A673 (cell line): ENCODE measurements at regions not wholly inside any gene's neighbourhood (a gene's known extent, or its start where the extent isn't known, plus 50 kb on each side); places are given as distances from the start of the nearest gene placed in this dataset.

Source experiments
- BruUV-seq: library from RNA; stranded (reverse); fragments of 400-500 nt; replicated peaks from 2 replicates; lab custom pipeline; 2021; lab: Mats Ljungman, UMichigan
- CTCF ChIA-PET: fragments of 300-600 bp; sonication (Branson Sonifier 250); formaldehyde crosslinking; loops from one replicate; lab custom pipeline; 2022; ENCODE audit warnings: antibody characterized with exemption; lab: Charles Lee
- POLR2A ChIA-PET: fragments of 300-600 bp; sonication (Branson Sonifier 250); formaldehyde crosslinking; loops from one replicate; lab custom pipeline; 2022; ENCODE audit warnings: antibody characterized with exemption; ENCODE audit not compliant: low non-redundant PET; lab: Charles Lee
- DNase-seq: peaks from one replicate; pipeline ENCODE4 v3.0.0-alpha.2; 2015; ENCODE audit warnings: low spot score
- H3K27ac ChIP-seq: fragments of 200-600 bp; sonication (generic); 2 replicates; pipeline ENCODE4 v1.5.1; 2016; ENCODE audit warnings: mixed run types, low read depth, mild to moderate bottlenecking, mixed read lengths, antibody characterized with exemption, low read length; ENCODE audit not compliant: poor library complexity, severe bottlenecking
- H3K27me3 ChIP-seq: fragments of 200-600 bp; sonication (generic); replicated peaks from 2 replicates; pipeline ENCODE4 v1.6.1; 2017; ENCODE audit warnings: mixed run types, low read depth, mild to moderate bottlenecking, mixed read lengths, antibody characterized with exemption, low read length; ENCODE audit not compliant: insufficient read depth, poor library complexity
- H3K36me3 ChIP-seq: fragments of 200-600 bp; sonication (generic); 2 replicates; pipeline ENCODE4 v1.6.1; 2016; ENCODE audit warnings: mixed run types, mild to moderate bottlenecking, mixed read lengths, antibody characterized with exemption, low read length; ENCODE audit not compliant: insufficient read depth, poor library complexity, severe bottlenecking
- H3K4me1 ChIP-seq: fragments of 200-600 bp; sonication (generic); 2 replicates; pipeline ENCODE4 v1.6.1; 2017; ENCODE audit warnings: mixed run types, mild to moderate bottlenecking, mixed read lengths, antibody characterized with exemption, low read length; ENCODE audit not compliant: insufficient read depth, poor library complexity, severe bottlenecking
- H3K4me3 ChIP-seq: fragments of 200-600 bp; sonication (generic); 2 replicates; pipeline ENCODE4 v1.5.1; 2016; ENCODE audit warnings: low read depth, mixed run types, mild to moderate bottlenecking, mixed read lengths, low read length; ENCODE audit not compliant: poor library complexity, severe bottlenecking
- H3K9me3 ChIP-seq: fragments of 200-600 bp; sonication (generic); 2 replicates; pipeline ENCODE4 v1.6.1; 2016; ENCODE audit warnings: mixed run types, low read depth, mild to moderate bottlenecking, mixed read lengths, antibody characterized with exemption, low read length; ENCODE audit not compliant: poor library complexity, severe bottlenecking
- EZH2 ChIP-seq: fragments of 200-600 bp; sonication (generic); IDR thresholded peaks from 2 replicates; pipeline ENCODE4 v1.6.1; 2017; ENCODE audit warnings: borderline replicate concordance, low read depth, mild to moderate bottlenecking, mixed read lengths, antibody characterized with exemption, low read length; ENCODE audit not compliant: poor library complexity, severe bottlenecking
- intact Hi-C: fragments of 100-400 bp; cut with micrococcal nuclease; formaldehyde crosslinking; loops from one replicate; pipeline ENCODE4 v1.10.0; 2022; ENCODE audit not compliant: unreplicated experiment
- TF ChIP-seq, protein P1 (sequence below): fragments of 300-800, 200-600 bp; sonication (generic); conservative IDR thresholded peaks from 2 replicates; pipeline ENCODE4 v1.5.1; 2017; ENCODE audit warnings: low read depth, mild to moderate bottlenecking, antibody characterized with exemption, low read length, moderate library complexity, mixed read lengths

DNA sequence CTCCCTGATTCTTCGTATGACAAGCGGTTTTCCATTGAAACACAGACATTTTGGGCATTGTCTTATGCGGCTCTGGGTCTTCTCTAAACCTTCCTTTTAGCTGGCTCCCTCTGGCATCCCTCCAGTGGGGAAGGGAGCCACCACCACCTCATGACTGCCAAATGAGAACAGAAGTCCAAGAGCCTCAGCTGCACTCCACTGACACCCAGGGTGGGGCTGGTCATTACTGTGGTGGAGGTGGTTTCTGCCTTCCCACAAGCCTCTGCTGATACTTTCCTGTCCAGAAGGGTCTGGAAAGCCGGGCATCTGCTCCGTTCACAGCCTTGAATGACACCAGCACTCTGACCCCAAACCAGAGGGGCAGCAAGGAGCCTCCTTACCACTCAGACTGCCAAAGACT is 213.5 kb downstream of the ZNF516 start:
- POLR2A ChIA-PET, result no interaction called here
- no peak for DNase-seq
- no peak overlapping the region for H3K27ac ChIP-seq
- H3K4me1 ChIP-seq, result no peaks in the 10 kb centered on the region
- CTCF ChIA-PET, result no interaction called here
- H3K9me3 ChIP-seq, result no peaks in the 10 kb centered on the region
- H3K36me3 ChIP-seq, result no peaks in the 10 kb centered on the region
- no TSS peak for BruUV-seq
- no peaks in the 10 kb centered on the region for H3K27me3 ChIP-seq
- intact Hi-C loops, result no loop called here
- no peak overlapping the region for H3K4me3 ChIP-seq
- TF ChIP-seq, protein P1, sequence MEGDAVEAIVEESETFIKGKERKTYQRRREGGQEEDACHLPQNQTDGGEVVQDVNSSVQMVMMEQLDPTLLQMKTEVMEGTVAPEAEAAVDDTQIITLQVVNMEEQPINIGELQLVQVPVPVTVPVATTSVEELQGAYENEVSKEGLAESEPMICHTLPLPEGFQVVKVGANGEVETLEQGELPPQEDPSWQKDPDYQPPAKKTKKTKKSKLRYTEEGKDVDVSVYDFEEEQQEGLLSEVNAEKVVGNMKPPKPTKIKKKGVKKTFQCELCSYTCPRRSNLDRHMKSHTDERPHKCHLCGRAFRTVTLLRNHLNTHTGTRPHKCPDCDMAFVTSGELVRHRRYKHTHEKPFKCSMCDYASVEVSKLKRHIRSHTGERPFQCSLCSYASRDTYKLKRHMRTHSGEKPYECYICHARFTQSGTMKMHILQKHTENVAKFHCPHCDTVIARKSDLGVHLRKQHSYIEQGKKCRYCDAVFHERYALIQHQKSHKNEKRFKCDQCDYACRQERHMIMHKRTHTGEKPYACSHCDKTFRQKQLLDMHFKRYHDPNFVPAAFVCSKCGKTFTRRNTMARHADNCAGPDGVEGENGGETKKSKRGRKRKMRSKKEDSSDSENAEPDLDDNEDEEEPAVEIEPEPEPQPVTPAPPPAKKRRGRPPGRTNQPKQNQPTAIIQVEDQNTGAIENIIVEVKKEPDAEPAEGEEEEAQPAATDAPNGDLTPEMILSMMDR, result no peak
- no peak for TF ChIP-seq EZH2

DNA sequence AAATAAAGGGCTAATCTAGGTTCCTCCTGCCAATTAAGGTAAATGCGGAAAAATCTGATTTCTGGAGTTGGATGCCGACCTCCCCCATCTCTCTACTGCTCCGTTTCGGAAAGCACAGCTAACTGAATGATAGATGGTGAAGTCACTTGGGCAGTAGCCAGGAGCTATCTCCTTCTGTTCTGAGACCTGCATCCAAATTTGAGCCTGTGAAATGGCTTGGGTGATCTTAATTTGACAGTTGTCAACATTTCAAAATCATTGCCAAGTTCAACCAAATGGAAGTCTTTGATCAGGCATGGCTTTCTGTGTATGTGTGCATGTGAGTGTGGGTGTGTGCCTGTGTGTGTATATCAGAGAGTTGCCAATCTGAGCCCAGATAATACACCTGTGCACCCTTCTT is 217.2 kb downstream of the ZNF516 start:
- intact Hi-C loops, result no loop called here
- no peak for TF ChIP-seq EZH2
- TF ChIP-seq, protein P1, result no peak
- no peak overlapping the region for H3K4me3 ChIP-seq
- H3K36me3 ChIP-seq, result no peaks in the 10 kb centered on the region
- no peaks in the 10 kb centered on the region for H3K9me3 ChIP-seq
- ChIA-PET CTCF (interaction anchor here (0.7 kb wide), 1 partner anchor 71 kb away, joined by 3 read pairs; no protein-coding TSS in a partner anchor), POLR2A (no interaction called here)
- no peak for DNase-seq
- no peaks in the 10 kb centered on the region for H3K4me1 ChIP-seq
- no peaks in the 10 kb centered on the region for H3K27me3 ChIP-seq
- no TSS peak for BruUV-seq
- no peak overlapping the region for H3K27ac ChIP-seq

DNA sequence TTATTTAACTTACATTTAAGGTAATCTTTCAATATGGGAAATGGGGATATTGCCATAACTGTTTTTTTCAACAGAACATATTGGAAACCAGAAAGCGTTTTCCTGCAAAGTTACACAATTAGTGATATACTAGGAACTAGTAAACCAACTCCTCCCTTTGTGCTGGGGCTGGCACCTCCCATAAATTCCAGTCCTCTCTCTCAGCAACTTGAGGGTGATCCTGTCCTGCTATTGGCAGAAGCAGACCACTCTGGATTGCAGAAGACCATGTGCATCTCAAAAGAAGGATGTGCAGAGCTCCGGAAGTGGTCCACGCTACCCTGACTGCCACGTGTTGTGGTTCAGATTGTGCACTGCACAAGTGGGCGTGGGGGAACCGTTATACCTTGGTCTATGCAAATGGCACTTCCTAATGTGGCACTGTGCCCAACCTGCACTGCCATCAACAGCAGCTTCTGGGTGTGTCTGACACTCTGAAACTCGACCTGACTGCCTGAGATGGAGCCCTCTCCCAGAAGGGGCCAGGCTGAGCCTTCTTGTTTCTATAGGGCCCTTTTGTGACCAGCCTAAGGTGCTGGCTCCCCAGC is 219.2 kb downstream of the ZNF516 start:
- Histone ChIP-seq H3K4me3 (no peak overlapping the region), H3K27me3 (no peaks in the 10 kb centered on the region), H3K9me3 (no peaks in the 10 kb centered on the region), H3K4me1 (no peaks in the 10 kb centered on the region), H3K27ac (no peak overlapping the region), H3K36me3 (no peaks in the 10 kb centered on the region)
- ChIA-PET CTCF (no interaction called here), POLR2A (no interaction called here)
- intact Hi-C loops, result no loop called here
- no peak for TF ChIP-seq EZH2
- TF ChIP-seq, protein P1, result no peak
- no TSS peak for BruUV-seq
- DNase-seq, result no peak
